Skeletal muscle satellite cell (primary cell): ENCODE measurements at regions not wholly inside any gene's neighbourhood (a gene's known extent, or its start where the extent isn't known, plus 50 kb on each side); places are given as distances from the start of the nearest gene placed in this dataset. TPM values are rescaled to one million over a fixed set of nuclear protein-coding genes. Genes with fewer than 3 reads are reported as not detected.

Experiments
- H3K27me3 ChIP-seq: 2 replicates; pipeline ENCODE4 v1.7.0; 2013; ENCODE audit warnings: low read length; ENCODE audit not compliant: control insufficient read depth, insufficient read depth
- H3K36me3 ChIP-seq: 2 replicates; pipeline ENCODE4 v1.7.0; 2013; ENCODE audit warnings: mild to moderate bottlenecking, control low read depth, low read length; ENCODE audit not compliant: insufficient read depth
- H3K4me1 ChIP-seq: 2 replicates; pipeline ENCODE4 v1.7.0; 2013; ENCODE audit warnings: low read length; ENCODE audit not compliant: control insufficient read depth, insufficient read depth
- H3K4me2 ChIP-seq: 2 replicates; pipeline ENCODE4 v1.7.0; 2013; ENCODE audit warnings: mild to moderate bottlenecking, low read length
- H3K4me3 ChIP-seq: 2 replicates; pipeline ENCODE4 v1.7.0; 2013; ENCODE audit warnings: low read length
- H3K9ac ChIP-seq: 2 replicates; pipeline ENCODE4 v1.7.0; 2013; ENCODE audit warnings: mild to moderate bottlenecking, low read depth, low read length, moderate library complexity
- H3K9me3 ChIP-seq: replicated peaks from 2 replicates; pipeline ENCODE4 v1.7.0; 2013; ENCODE audit warnings: mild to moderate bottlenecking, control low read depth, low read length
- small RNA-seq: library from RNA; depleted of rRNA; stranded (forward); fragments of <200 nt; gene quantifications from one replicate; pipeline ENCODE3, GENCODE V24; 2012

- H3K9ac ChIP-seq, result no peak overlapping the region
- no peaks in the 10 kb centered on the region for H3K36me3 ChIP-seq
- H3K4me3 ChIP-seq, result no peak overlapping the region
- H3K9me3 ChIP-seq, result no peaks in the 10 kb centered on the region
- no peaks in the 10 kb centered on the region for H3K4me1 ChIP-seq
- peaks cover 2% of the 10 kb centered on the region for H3K27me3 ChIP-seq
- H3K4me2 ChIP-seq, result no peak overlapping the region
These were observed 60.9 kb upstream of the GDNF start for GRCh38 chr5:37900692-37901091.

- Histone ChIP-seq H3K27me3 (peaks cover 2% of the 10 kb centered on the region), H3K36me3 (no peaks in the 10 kb centered on the region), H3K4me2 (no peak overlapping the region), H3K9me3 (no peaks in the 10 kb centered on the region), H3K4me1 (no peaks in the 10 kb centered on the region), H3K9ac (no peak overlapping the region), H3K4me3 (no peak overlapping the region)
These were observed 59.2 kb upstream of the GDNF start for GRCh38 chr5:37899037-37899436.

- Histone ChIP-seq H3K9me3 (no peaks in the 10 kb centered on the region), H3K4me1 (no peaks in the 10 kb centered on the region), H3K36me3 (no peaks in the 10 kb centered on the region), H3K4me2 (no peak overlapping the region), H3K4me3 (no peak overlapping the region), H3K9ac (no peak overlapping the region), H3K27me3 (peaks cover 2% of the 10 kb centered on the region)
These were observed 56.3 kb upstream of the GDNF start for GRCh38 chr5:37896159-37896558.

- H3K4me2 ChIP-seq, result no peak overlapping the region
- H3K4me1 ChIP-seq, result peaks cover 13% of the 10 kb centered on the region
- no peaks in the 10 kb centered on the region for H3K36me3 ChIP-seq
These were observed 53.7 kb upstream of the GDNF start for GRCh38 chr5:37893434-37894134.

GRCh38 chr5:37892586-37892985, 52.7 kb upstream of the GDNF start:
- Histone ChIP-seq H3K4me3 (no peak overlapping the region), H3K9ac (no peak overlapping the region), H3K9me3 (no peaks in the 10 kb centered on the region), H3K27me3 (peaks cover 2% of the 10 kb centered on the region), H3K36me3 (no peaks in the 10 kb centered on the region), H3K4me2 (no peak overlapping the region), H3K4me1 (peaks cover 16% of the 10 kb centered on the region)

More at GRCh38 chr5:37893434-37894134, 53.7 kb upstream of the GDNF start:
- Histone ChIP-seq H3K27me3 (peaks cover 2% of the 10 kb centered on the region), H3K4me3 (no peak overlapping the region), H3K9me3 (no peaks in the 10 kb centered on the region), H3K9ac (no peak overlapping the region)

- H3K9ac ChIP-seq, result no peak overlapping the region
- peaks cover 2% of the 10 kb centered on the region for H3K27me3 ChIP-seq
- H3K36me3 ChIP-seq, result no peaks in the 10 kb centered on the region
- H3K4me1 ChIP-seq, result peaks cover 16% of the 10 kb centered on the region
- no peak overlapping the region for H3K4me3 ChIP-seq
- H3K9me3 ChIP-seq, result no peaks in the 10 kb centered on the region
- H3K4me2 ChIP-seq, result no peak overlapping the region
These were observed 52.0 kb upstream of the GDNF start for GRCh38 chr5:37891832-37892231.

- Histone ChIP-seq H3K9ac (no peak overlapping the region), H3K4me2 (peak overlapping the region; percentile 28), H3K4me1 (peaks cover 16% of the 10 kb centered on the region), H3K4me3 (no peak overlapping the region), H3K9me3 (no peaks in the 10 kb centered on the region), H3K36me3 (no peaks in the 10 kb centered on the region), H3K27me3 (no peaks in the 10 kb centered on the region)
These were observed 49.9 kb upstream of the GDNF start for GRCh38 chr5:37889612-37890317.

Small RNA genes lying in the stretch of these regions (small RNA-seq; reads per million reads assigned to genes)
- gene LINC02110, result not detected
